OCI-LY7 (cell line): ENCODE measurements at regions not wholly inside any gene's neighbourhood (a gene's known extent, or its start where the extent isn't known, plus 50 kb on each side); places are given as distances from the start of the nearest gene placed in this dataset.

ENCODE experiments used
- CTCF ChIP-seq: fragments of 200-600 bp; sonication (generic); conservative IDR thresholded peaks from 2 replicates; pipeline ENCODE4 v1.5.1; 2014; ENCODE audit warnings: mild to moderate bottlenecking, antibody characterized with exemption, low read length, moderate library complexity, mixed read lengths
- EZH2phosphoT487 ChIP-seq: fragments of 200-600 bp; sonication (generic); IDR thresholded peaks from 2 replicates; pipeline ENCODE4 v1.6.1; 2018; ENCODE audit warnings: low read depth, borderline replicate concordance, mild to moderate bottlenecking, mixed run types, antibody characterized with exemption, low read length, moderate library complexity, mixed read lengths

GRCh38 chr18:27619090-27619772, 434.1 kb upstream of the CHST9 start:
- TF ChIP-seq CTCF = no peak
- TF ChIP-seq EZH2phosphoT487 = no peak
